Gastroesophageal sphincter (tissue), 4 donors: ENCODE measurements at regions not wholly inside any gene's neighbourhood (a gene's known extent, or its start where the extent isn't known, plus 50 kb on each side); places are given as distances from the start of the nearest gene placed in this dataset.

Experiments used
- ATAC-seq: fragments of 150-250 bp; one replicate; pipeline ENCODE4 v1.9.1; 2016; ENCODE audit warnings: mild to moderate bottlenecking, moderate library complexity
- H3K27ac ChIP-seq, 4 donors: fragments of 200-600 bp; sonication (generic) in 3 of 4; 1 replicate in 3 of 4; 2 replicates in 1 of 4; pipeline ENCODE4 v1.5.1; 2016 to 2019
- H3K27me3 ChIP-seq: fragments of 200-600 bp; sonication (generic); one replicate; pipeline ENCODE4 v1.5.1; 2019
- H3K36me3 ChIP-seq, 2 donors: fragments of 200-600 bp; sonication (generic); one replicate each; pipeline ENCODE4 v1.5.1; 2019; ENCODE audit warnings: control low read depth in 1 of 2
- H3K4me1 ChIP-seq, 3 donors: fragments of 200-600 bp; sonication (generic); 1 replicate in 2 of 3; 2 replicates in 1 of 3; pipeline ENCODE4 v1.5.1; 2016 to 2019; ENCODE audit warnings: control low read depth in 2 of 3
- H3K4me3 ChIP-seq, 2 donors: fragments of 200-600 bp; sonication (generic); one replicate each; pipeline ENCODE4 v1.5.1; 2019; ENCODE audit warnings: mild to moderate bottlenecking in 1 of 2, moderate library complexity in 1 of 2
- H3K9me3 ChIP-seq, 3 donors: fragments of 200-600 bp; sonication (generic); one replicate each; pipeline ENCODE4 v1.5.1; 2017 to 2019; ENCODE audit warnings: control low read depth in 2 of 3
- EP300 ChIP-seq: sonication (generic); formaldehyde crosslinking; IDR thresholded peaks from one replicate; pipeline ENCODE4 v1.6.1; 2017; ENCODE audit warnings: antibody characterized with exemption, mild to moderate bottlenecking
- POLR2A ChIP-seq, 2 donors: fragments of 450-650 bp; IDR thresholded peaks; one replicate each; pipeline ENCODE4 v1.6.1; 2017; ENCODE audit warnings: antibody characterized with exemption in 2 of 2, mild to moderate bottlenecking in 2 of 2, moderate library complexity in 1 of 2
- POLR2AphosphoS5 ChIP-seq: sonication (generic); formaldehyde crosslinking; IDR thresholded peaks from one replicate; pipeline ENCODE4 v1.6.1; 2017; ENCODE audit warnings: antibody characterized with exemption
- WGBS, 2 donors: methylation state at CpG; one replicate each; pipeline ENCODE4 v1.1.5; 2018; ENCODE audit warnings: low coverage in 1 of 2; 5-methylcytosine and 5-hydroxymethylcytosine counted together
- TF ChIP-seq, protein P1 (sequence below), 4 experiments: fragments of 200-600 bp in 2 of 4; fragments of 450-650 bp in 2 of 4; sonication (generic) in 1 of 4; IDR thresholded peaks; one replicate each; pipeline ENCODE4 v1.5.1; 2017 to 2019; ENCODE audit warnings: antibody characterized with exemption in 4 of 4, mild to moderate bottlenecking in 2 of 4, moderate library complexity in 2 of 4

DNA sequence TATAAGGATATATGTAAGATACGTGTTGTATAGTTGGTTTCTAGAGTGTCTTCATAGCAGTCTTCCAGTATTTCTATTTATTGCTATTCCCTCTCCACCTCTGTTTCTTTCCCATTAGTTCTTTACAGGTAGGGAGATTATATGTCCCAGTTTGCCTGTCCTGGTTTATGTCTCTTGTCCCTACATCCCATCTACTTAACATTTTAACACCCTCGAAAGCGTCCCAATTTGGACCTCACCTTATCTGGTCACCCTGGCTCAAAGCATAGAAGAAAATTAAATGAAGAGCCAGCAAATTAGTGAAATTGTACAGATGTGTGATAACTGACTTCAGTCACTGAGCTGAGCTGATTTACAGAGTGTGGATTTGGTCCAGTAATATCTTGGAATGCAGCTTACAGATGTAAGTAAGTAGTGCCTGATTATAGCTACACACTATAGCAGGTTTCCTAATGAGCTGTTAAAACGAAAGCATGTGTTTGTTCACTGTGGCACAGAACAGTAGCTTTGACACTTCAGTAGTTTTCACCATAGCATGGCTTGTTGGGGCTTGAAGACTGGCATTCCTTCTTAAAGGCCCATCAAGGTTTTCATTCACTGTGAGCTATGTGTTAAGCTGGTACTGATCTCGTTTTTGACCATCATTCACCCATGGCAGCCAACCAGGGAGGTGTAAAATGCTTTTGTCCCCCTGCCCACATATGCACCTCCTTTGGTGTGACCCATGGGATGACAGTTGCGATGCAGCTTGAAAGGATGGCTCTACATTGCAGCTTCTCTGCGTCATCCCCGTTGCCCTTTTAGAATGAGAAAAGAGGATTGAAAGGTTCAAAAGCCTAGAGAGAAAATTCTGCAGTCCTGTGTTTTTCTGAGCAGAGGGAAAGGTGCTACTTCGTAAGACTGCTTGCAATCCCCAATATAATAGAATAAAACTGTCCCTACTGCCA lies 192.1 kb upstream of the DMRT1 start:
- H3K4me3 ChIP-seq = peak overlapping the region in 1 of 2 donors; percentile 0
- no peak for TF ChIP-seq POLR2A (IDR thresholded peaks at IDR 0.05)
- TF ChIP-seq POLR2AphosphoS5 = no peak
- TF ChIP-seq EP300 = no peak
- TF ChIP-seq, protein P1, sequence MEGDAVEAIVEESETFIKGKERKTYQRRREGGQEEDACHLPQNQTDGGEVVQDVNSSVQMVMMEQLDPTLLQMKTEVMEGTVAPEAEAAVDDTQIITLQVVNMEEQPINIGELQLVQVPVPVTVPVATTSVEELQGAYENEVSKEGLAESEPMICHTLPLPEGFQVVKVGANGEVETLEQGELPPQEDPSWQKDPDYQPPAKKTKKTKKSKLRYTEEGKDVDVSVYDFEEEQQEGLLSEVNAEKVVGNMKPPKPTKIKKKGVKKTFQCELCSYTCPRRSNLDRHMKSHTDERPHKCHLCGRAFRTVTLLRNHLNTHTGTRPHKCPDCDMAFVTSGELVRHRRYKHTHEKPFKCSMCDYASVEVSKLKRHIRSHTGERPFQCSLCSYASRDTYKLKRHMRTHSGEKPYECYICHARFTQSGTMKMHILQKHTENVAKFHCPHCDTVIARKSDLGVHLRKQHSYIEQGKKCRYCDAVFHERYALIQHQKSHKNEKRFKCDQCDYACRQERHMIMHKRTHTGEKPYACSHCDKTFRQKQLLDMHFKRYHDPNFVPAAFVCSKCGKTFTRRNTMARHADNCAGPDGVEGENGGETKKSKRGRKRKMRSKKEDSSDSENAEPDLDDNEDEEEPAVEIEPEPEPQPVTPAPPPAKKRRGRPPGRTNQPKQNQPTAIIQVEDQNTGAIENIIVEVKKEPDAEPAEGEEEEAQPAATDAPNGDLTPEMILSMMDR (IDR thresholded peaks at IDR 0.05) = no peak
- H3K9me3 ChIP-seq = no peaks in the 10 kb centered on the region
- peaks cover 6 to 51% (median 20%) of the 10 kb centered on the region in 3 donors for H3K4me1 ChIP-seq
- WGBS, 2 donors = 58 to 69% methylated on average over 6 to 7 of the region's 9 CpGs
- H3K36me3 ChIP-seq = no peaks in the 10 kb centered on the region
- H3K27ac ChIP-seq = peak overlapping the region in 2 of 4 donors; percentile 16 to 43
- no peaks in the 10 kb centered on the region for H3K27me3 ChIP-seq
- ATAC-seq = no peak

- peak overlapping the region in 3 of 4 donors; percentile 13 to 57 (median 43) for H3K27ac ChIP-seq
- no peak for ATAC-seq
- no peaks in the 10 kb centered on the region for H3K27me3 ChIP-seq
- no peaks in the 10 kb centered on the region for H3K36me3 ChIP-seq
- peaks cover 6 to 53% (median 20%) of the 10 kb centered on the region in 3 donors for H3K4me1 ChIP-seq
- no peaks in the 10 kb centered on the region for H3K9me3 ChIP-seq
- H3K4me3 ChIP-seq = no peak overlapping the region
- WGBS, 2 donors = no CpG with 5 or more reads among the region's 1 CpG
- TF ChIP-seq POLR2A (IDR thresholded peaks at IDR 0.05) (no peak), EP300 (no peak), POLR2AphosphoS5 (no peak)
- TF ChIP-seq, protein P1 (IDR thresholded peaks at IDR 0.05) = no peak
These were observed 191.1 kb upstream of the DMRT1 start for GRCh38 chr9:650362-650761.

DNA sequence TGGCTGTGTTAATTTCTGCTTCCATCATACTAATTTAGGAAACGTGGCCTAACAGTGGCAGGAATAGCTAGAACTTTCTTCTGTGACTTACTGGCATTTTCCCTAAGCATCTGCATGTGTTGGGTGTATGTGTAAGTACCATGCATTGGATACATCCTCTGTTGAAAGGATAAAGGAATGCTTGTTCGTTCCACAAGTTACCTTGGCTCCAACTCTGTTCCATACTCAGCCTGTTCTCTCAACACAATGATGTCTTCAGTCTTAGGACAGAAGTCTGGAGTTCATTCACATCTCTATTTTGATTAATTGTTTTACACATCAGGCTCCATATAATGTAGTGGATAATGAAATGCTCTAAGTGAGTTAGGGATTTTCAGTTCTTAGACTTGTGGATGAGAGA lies 190.1 kb upstream of the DMRT1 start:
- no peaks in the 10 kb centered on the region for H3K36me3 ChIP-seq
- no peak for TF ChIP-seq POLR2A (IDR thresholded peaks at IDR 0.05)
- TF ChIP-seq POLR2AphosphoS5 = no peak
- TF ChIP-seq, protein P1 (IDR thresholded peaks at IDR 0.05) = no peak
- no peak for TF ChIP-seq EP300
- H3K9me3 ChIP-seq = no peaks in the 10 kb centered on the region
- no peaks in the 10 kb centered on the region for H3K27me3 ChIP-seq
- ATAC-seq = no peak
- H3K4me3 ChIP-seq = no peak overlapping the region
- H3K27ac ChIP-seq = no peak overlapping the region
- 35 to 79% methylated on average over 2 of the region's 2 CpGs for WGBS, 2 donors
- H3K4me1 ChIP-seq = peaks cover 6 to 63% (median 20%) of the 10 kb centered on the region in 3 donors

GRCh38 chr9:652914-653313 lies 188.6 kb upstream of the DMRT1 start:
- H3K27me3 ChIP-seq = no peaks in the 10 kb centered on the region
- H3K4me3 ChIP-seq = no peak overlapping the region
- H3K9me3 ChIP-seq = no peaks in the 10 kb centered on the region
- H3K36me3 ChIP-seq = no peaks in the 10 kb centered on the region
- H3K4me1 ChIP-seq = peaks cover 6 to 77% (median 20%) of the 10 kb centered on the region in 3 donors
- no peak for TF ChIP-seq EP300
- no peak for TF ChIP-seq POLR2A (IDR thresholded peaks at IDR 0.05)
- peak; percentile 41 for TF ChIP-seq POLR2AphosphoS5
- TF ChIP-seq, protein P1 (IDR thresholded peaks at IDR 0.05) = no peak
- ATAC-seq = peak; percentile 84
- H3K27ac ChIP-seq = peak overlapping the region in 2 of 4 donors; percentile 19 to 41
- WGBS, 2 donors = 42 to 80% methylated on average over 9 of the region's 9 CpGs
